SK-N-SH (cell line): ENCODE measurements at regions not wholly inside any gene's neighbourhood (a gene's known extent, or its start where the extent isn't known, plus 50 kb on each side); places are given as distances from the start of the nearest gene placed in this dataset.
A peak's percentile ranks its signal among the peaks of the same experiment; 100 is the strongest.

ENCODE experiments used
- EZH2phosphoT487 ChIP-seq: fragments of 200-600 bp; sonication (generic); IDR thresholded peaks from 2 replicates; pipeline ENCODE4 v1.6.1; 2017; ENCODE audit warnings: low read depth, mixed run types, mild to moderate bottlenecking, antibody characterized with exemption, moderate library complexity, borderline replicate concordance
- FOXM1 ChIP-seq: IDR thresholded peaks from 2 replicates; pipeline ENCODE4 v1.4.0; 2012; ENCODE audit warnings: low read depth, mild to moderate bottlenecking
- GABPA ChIP-seq: IDR thresholded peaks from 2 replicates; pipeline ENCODE4 v1.4.0; 2012; ENCODE audit warnings: low read depth, mild to moderate bottlenecking
- NFIC ChIP-seq: IDR thresholded peaks from 2 replicates; pipeline ENCODE4 v1.4.0; 2012; ENCODE audit warnings: borderline replicate concordance
- POLR2AphosphoS5 ChIP-seq: IDR thresholded peaks from 2 replicates; pipeline ENCODE4 v1.6.1; 2012; ENCODE audit warnings: low read depth, low read length
- RCOR1 ChIP-seq: fragments of 150-350 bp; IDR thresholded peaks from 2 replicates; pipeline ENCODE4 v1.6.1; 2017; ENCODE audit warnings: antibody characterized with exemption, low read length
- TF ChIP-seq, protein P1 (sequence below): fragments of 200-600 bp; sonication (generic); IDR thresholded peaks from 2 replicates; pipeline ENCODE4 v1.6.1; 2017; ENCODE audit warnings: antibody characterized with exemption, mild to moderate bottlenecking, moderate library complexity
- TF ChIP-seq, protein P2 (sequence below): fragments of 150-350 bp; IDR thresholded peaks from 2 replicates; pipeline ENCODE4 v1.6.1; 2017; ENCODE audit warnings: antibody characterized with exemption, low read length, low read depth, borderline replicate concordance
- TF ChIP-seq, protein P3 (sequence below): IDR thresholded peaks from 2 replicates; pipeline ENCODE4 v1.4.0; 2012; ENCODE audit warnings: low read depth
- TF ChIP-seq, protein P4 (sequence below): fragments of 150-350 bp; IDR thresholded peaks from 2 replicates; pipeline ENCODE4 v1.6.1; 2016; ENCODE audit warnings: mild to moderate bottlenecking, low read depth, low read length

DNA sequence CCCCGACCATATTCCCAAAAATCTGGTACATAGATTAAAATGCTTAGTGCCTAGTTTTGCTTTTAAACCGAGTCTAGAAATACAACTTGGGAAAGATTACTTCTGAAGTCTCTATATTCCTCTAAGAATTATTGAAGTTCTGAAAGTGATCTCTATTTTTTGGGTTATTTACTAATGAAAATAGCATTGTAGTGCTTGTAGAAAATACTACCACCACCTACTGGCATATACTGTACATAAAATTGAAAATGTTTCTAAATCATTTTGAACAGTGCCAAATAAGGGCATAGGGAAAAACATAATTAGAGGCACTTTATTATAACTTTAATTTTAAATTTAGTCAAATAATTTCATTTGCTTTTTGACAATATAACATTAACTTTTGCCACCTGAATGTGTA, 1399.6 kb upstream of the ZEB2 start:
- TF ChIP-seq FOXM1 (no peak), EZH2phosphoT487 (no peak), POLR2AphosphoS5 (no peak), RCOR1 (no peak), GABPA (no peak), NFIC (no peak)
- TF ChIP-seq, protein P1, sequence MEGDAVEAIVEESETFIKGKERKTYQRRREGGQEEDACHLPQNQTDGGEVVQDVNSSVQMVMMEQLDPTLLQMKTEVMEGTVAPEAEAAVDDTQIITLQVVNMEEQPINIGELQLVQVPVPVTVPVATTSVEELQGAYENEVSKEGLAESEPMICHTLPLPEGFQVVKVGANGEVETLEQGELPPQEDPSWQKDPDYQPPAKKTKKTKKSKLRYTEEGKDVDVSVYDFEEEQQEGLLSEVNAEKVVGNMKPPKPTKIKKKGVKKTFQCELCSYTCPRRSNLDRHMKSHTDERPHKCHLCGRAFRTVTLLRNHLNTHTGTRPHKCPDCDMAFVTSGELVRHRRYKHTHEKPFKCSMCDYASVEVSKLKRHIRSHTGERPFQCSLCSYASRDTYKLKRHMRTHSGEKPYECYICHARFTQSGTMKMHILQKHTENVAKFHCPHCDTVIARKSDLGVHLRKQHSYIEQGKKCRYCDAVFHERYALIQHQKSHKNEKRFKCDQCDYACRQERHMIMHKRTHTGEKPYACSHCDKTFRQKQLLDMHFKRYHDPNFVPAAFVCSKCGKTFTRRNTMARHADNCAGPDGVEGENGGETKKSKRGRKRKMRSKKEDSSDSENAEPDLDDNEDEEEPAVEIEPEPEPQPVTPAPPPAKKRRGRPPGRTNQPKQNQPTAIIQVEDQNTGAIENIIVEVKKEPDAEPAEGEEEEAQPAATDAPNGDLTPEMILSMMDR, result peak; percentile 49
- TF ChIP-seq, protein P2, sequence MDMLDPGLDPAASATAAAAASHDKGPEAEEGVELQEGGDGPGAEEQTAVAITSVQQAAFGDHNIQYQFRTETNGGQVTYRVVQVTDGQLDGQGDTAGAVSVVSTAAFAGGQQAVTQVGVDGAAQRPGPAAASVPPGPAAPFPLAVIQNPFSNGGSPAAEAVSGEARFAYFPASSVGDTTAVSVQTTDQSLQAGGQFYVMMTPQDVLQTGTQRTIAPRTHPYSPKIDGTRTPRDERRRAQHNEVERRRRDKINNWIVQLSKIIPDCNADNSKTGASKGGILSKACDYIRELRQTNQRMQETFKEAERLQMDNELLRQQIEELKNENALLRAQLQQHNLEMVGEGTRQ, result no peak
- TF ChIP-seq, protein P3, sequence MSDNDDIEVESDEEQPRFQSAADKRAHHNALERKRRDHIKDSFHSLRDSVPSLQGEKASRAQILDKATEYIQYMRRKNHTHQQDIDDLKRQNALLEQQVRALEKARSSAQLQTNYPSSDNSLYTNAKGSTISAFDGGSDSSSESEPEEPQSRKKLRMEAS, result no peak
- TF ChIP-seq, protein P4, sequence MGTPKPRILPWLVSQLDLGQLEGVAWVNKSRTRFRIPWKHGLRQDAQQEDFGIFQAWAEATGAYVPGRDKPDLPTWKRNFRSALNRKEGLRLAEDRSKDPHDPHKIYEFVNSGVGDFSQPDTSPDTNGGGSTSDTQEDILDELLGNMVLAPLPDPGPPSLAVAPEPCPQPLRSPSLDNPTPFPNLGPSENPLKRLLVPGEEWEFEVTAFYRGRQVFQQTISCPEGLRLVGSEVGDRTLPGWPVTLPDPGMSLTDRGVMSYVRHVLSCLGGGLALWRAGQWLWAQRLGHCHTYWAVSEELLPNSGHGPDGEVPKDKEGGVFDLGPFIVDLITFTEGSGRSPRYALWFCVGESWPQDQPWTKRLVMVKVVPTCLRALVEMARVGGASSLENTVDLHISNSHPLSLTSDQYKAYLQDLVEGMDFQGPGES, result no peak
